IMR-90 (cell line): ENCODE measurements at regions not wholly inside any gene's neighbourhood (a gene's known extent, or its start where the extent isn't known, plus 50 kb on each side); places are given as distances from the start of the nearest gene placed in this dataset.

Experiments used
- ATAC-seq: fragments of 200-7000 bp; cut with Tn5 transposase; 2 replicates; pipeline ENCODE4 v1.9.1; 2020; ENCODE audit warnings: low read depth, mild to moderate bottlenecking, moderate library complexity
- BruUV-seq: library from RNA; stranded (reverse); fragments of 400-500 nt; replicated peaks from 2 replicates; lab custom pipeline; 2021; lab: Mats Ljungman, UMichigan
- CTCF ChIA-PET: fragments of 300-600 bp; formaldehyde crosslinking; extraction: SDS; loops from one replicate; lab custom pipeline; 2021; ENCODE audit warnings: antibody characterized with exemption; lab: Yijun Ruan, JAX
- POLR2A ChIA-PET: fragments of 300-600 bp; sonication (Branson Sonifier 250); formaldehyde crosslinking; loops from one replicate; lab custom pipeline; 2022; ENCODE audit warnings: antibody characterized with exemption; ENCODE audit not compliant: unreplicated experiment; lab: Charles Lee
- DNase-seq: peaks from one replicate; pipeline ENCODE4 v3.0.0; 2013
- H2AFZ ChIP-seq: replicated peaks from 2 replicates; pipeline ENCODE3; 2013; ENCODE audit warnings: low read length, mild to moderate bottlenecking; ENCODE audit not compliant: poor library complexity
- H2AK5ac ChIP-seq: 2 replicates; pipeline ENCODE4 v1.6.1; 2013; ENCODE audit warnings: low read depth, low read length, inconsistent platforms
- H2AK9ac ChIP-seq: replicated peaks from 2 replicates; pipeline ENCODE3; 2013; ENCODE audit warnings: mild to moderate bottlenecking, low read depth, low read length, moderate library complexity; ENCODE audit not compliant: poor library complexity
- H2BK120ac ChIP-seq: 2 replicates; pipeline ENCODE4 v1.6.1; 2013; ENCODE audit warnings: low read depth, low read length, inconsistent platforms
- H2BK15ac ChIP-seq: 3 replicates; pipeline ENCODE4 v1.6.1; 2013; ENCODE audit warnings: low read depth, low read length, inconsistent platforms
- H2BK20ac ChIP-seq: 2 replicates; pipeline ENCODE4 v1.6.1; 2013; ENCODE audit warnings: low read depth, mild to moderate bottlenecking, inconsistent platforms, low read length, moderate library complexity
- H2BK5ac ChIP-seq: 2 replicates; pipeline ENCODE4 v1.6.1; 2013; ENCODE audit warnings: mild to moderate bottlenecking, low read depth, low read length, inconsistent platforms; ENCODE audit not compliant: poor library complexity, severe bottlenecking
- H3K14ac ChIP-seq: replicated peaks from 2 replicates; pipeline ENCODE4 v1.6.1; 2013; ENCODE audit warnings: low read depth, low read length, inconsistent platforms
- H3K18ac ChIP-seq: 2 replicates; pipeline ENCODE4 v1.6.1; 2013; ENCODE audit warnings: low read depth, low read length, control low read depth
- H3K23ac ChIP-seq: 2 replicates; pipeline ENCODE4 v1.6.1; 2013; ENCODE audit warnings: low read depth, low read length, inconsistent platforms
- H3K27ac ChIP-seq: 2 replicates; pipeline ENCODE4 v1.5.1; 2013; ENCODE audit warnings: mild to moderate bottlenecking, control low read depth, low read length; ENCODE audit not compliant: insufficient read depth
- H3K27me3 ChIP-seq: 2 replicates; pipeline ENCODE4 v1.6.1; 2013; ENCODE audit warnings: low read length; ENCODE audit not compliant: control insufficient read depth, insufficient read depth
- H3K36me3 ChIP-seq: 2 replicates; pipeline ENCODE4 v1.6.1; 2013; ENCODE audit warnings: low read length, mixed read lengths; ENCODE audit not compliant: control insufficient read depth, insufficient read depth
- H3K4ac ChIP-seq: 2 replicates; pipeline ENCODE4 v1.6.1; 2013; ENCODE audit warnings: low read depth, low read length, inconsistent platforms
- H3K4me1 ChIP-seq: 2 replicates; pipeline ENCODE4 v1.6.1; 2013; ENCODE audit warnings: low read length, mixed read lengths; ENCODE audit not compliant: control insufficient read depth, insufficient read depth
- H3K4me2 ChIP-seq: 2 replicates; pipeline ENCODE4 v1.6.1; 2013; ENCODE audit warnings: low read depth, mild to moderate bottlenecking, control low read depth, low read length, moderate library complexity
- H3K4me3 ChIP-seq: 2 replicates; pipeline ENCODE4 v1.5.1; 2013; ENCODE audit warnings: low read depth, mild to moderate bottlenecking, control low read depth, low read length, moderate library complexity; ENCODE audit not compliant: insufficient read depth
- H3K56ac ChIP-seq: 2 replicates; pipeline ENCODE4 v1.6.1; 2013; ENCODE audit warnings: low read length, inconsistent platforms; ENCODE audit not compliant: insufficient read depth; ENCODE audit errors: extremely low read depth
- H3K79me1 ChIP-seq, 2 experiments: 2 replicates each; pipeline ENCODE4 v1.6.1; 2013; ENCODE audit warnings: low read length in 2 of 2, inconsistent platforms in 1 of 2, low read depth in 1 of 2
- H3K9ac ChIP-seq: 2 replicates; pipeline ENCODE4 v1.6.1; 2013; ENCODE audit warnings: low read depth, low read length, control low read depth
- H3K9me1 ChIP-seq: 2 replicates; pipeline ENCODE4 v1.6.1; 2013; ENCODE audit warnings: low read length, inconsistent platforms; ENCODE audit not compliant: insufficient read depth
- H3K9me3 ChIP-seq: 2 replicates; pipeline ENCODE4 v1.6.1; 2013; ENCODE audit warnings: low read length; ENCODE audit not compliant: control insufficient read depth, insufficient read depth
- H4K20me1 ChIP-seq: 2 replicates; pipeline ENCODE4 v1.6.1; 2013; ENCODE audit warnings: low read length, inconsistent platforms; ENCODE audit not compliant: insufficient read depth
- H4K5ac ChIP-seq: 2 replicates; pipeline ENCODE4 v1.6.1; 2013; ENCODE audit warnings: mild to moderate bottlenecking, low read depth, low read length, control low read depth
- H4K8ac ChIP-seq, 2 experiments: 2 replicates each; pipeline ENCODE4 v1.6.1; 2013; ENCODE audit warnings: low read depth in 2 of 2, low read length in 2 of 2, control low read depth in 1 of 2, inconsistent platforms in 1 of 2
- H4K91ac ChIP-seq: 2 replicates; pipeline ENCODE4 v1.6.1; 2013; ENCODE audit warnings: low read depth, low read length, inconsistent platforms; ENCODE audit not compliant: insufficient read depth
- CTCF ChIP-seq: conservative IDR thresholded peaks from 2 replicates; pipeline ENCODE4 v1.5.1; 2012; ENCODE audit warnings: mild to moderate bottlenecking, low read depth, low read length, improper control_type of control experiment
- MAZ ChIP-seq: IDR thresholded peaks from 2 replicates; pipeline ENCODE4 v1.6.1; 2012; ENCODE audit warnings: low read depth, mild to moderate bottlenecking, low read length, improper control_type of control experiment, moderate library complexity, borderline replicate concordance
- MXI1 ChIP-seq: IDR thresholded peaks from 2 replicates; pipeline ENCODE4 v1.6.1; 2012; ENCODE audit warnings: low read depth, mild to moderate bottlenecking, low read length, moderate library complexity, borderline replicate concordance
- POLR2A ChIP-seq: IDR thresholded peaks from 2 replicates; pipeline ENCODE4 v1.6.1; 2012; ENCODE audit warnings: mild to moderate bottlenecking, low read depth, low read length
- RAD21 ChIP-seq: IDR thresholded peaks from 2 replicates; pipeline ENCODE4 v1.6.1; 2012; ENCODE audit warnings: low read length, improper control_type of control experiment
- RCOR1 ChIP-seq: IDR thresholded peaks from 2 replicates; pipeline ENCODE4 v1.6.1; 2012; ENCODE audit warnings: mild to moderate bottlenecking, low read length, improper control_type of control experiment; ENCODE audit not compliant: insufficient replicate concordance
- RFX5 ChIP-seq: IDR thresholded peaks from 2 replicates; pipeline ENCODE4 v1.8.0; 2012; ENCODE audit warnings: low read depth, mild to moderate bottlenecking, low read length, moderate library complexity
- USF2 ChIP-seq: fragments of 150-350 bp; IDR thresholded peaks from 2 replicates; pipeline ENCODE4 v1.6.1; 2017; ENCODE audit warnings: mild to moderate bottlenecking, antibody characterized with exemption, low read length, low read depth
- WGBS, 2 experiments: methylation state at CpG; one replicate each; pipeline versions ENCODE4 v1.1.5 to v1.1.7; 2013; ENCODE audit warnings: missing lambda C conversion rate in 2 of 2; ENCODE audit not compliant: insufficient read length in 1 of 2; ENCODE audit errors: extremely low coverage in 2 of 2; 5-methylcytosine and 5-hydroxymethylcytosine counted together
- dilution Hi-C: fragments of 300-500 bp; cut with HindIII; formaldehyde crosslinking; loops from one replicate; pipeline ENCODE4 v1.14.3; 2018; ENCODE audit warnings: low sequenced_read_pairs; ENCODE audit not compliant: unreplicated experiment
- in situ Hi-C: fragments of 300-500 bp; cut with MboI; formaldehyde crosslinking; loops from 3 replicates; pipeline ENCODE4 v1.14.3; 2019; ENCODE audit warnings: low sequenced_read_pairs, inconsistent platforms, mixed read lengths
- intact Hi-C: fragments of 100-400 bp; cut with micrococcal nuclease; formaldehyde crosslinking; loops from 2 replicates; pipeline ENCODE4 v1.10.0; 2022

DNA sequence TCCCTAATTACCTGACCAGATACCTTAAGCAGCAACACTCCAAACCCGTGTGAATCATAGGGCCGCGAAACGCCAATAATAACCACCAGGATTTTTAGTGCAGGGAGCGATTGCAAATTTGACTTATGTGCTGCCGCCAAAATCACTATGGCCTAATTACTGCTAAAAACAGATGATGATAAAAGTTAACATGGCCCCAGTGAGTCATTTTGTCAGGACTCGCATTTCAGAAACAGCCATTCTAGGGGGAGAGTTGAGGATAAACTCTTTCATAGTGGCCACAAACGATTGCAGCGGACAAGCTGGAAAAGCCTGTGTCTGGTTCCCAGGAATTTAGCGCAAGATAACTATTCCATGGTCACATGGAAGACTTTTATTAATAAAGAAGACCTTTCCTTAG is 103.4 kb downstream of the HLX start:
- H3K4ac ChIP-seq: no peak overlapping the region
- no peak for TF ChIP-seq RCOR1
- no peak for TF ChIP-seq RFX5
- no peak for TF ChIP-seq MXI1
- TF ChIP-seq MAZ: no peak
- TF ChIP-seq CTCF: no peak
- TF ChIP-seq RAD21: no peak
- no peak for TF ChIP-seq USF2
- no peak for TF ChIP-seq POLR2A
- ATAC-seq: no peak
- no peak overlapping the region for H3K14ac ChIP-seq
- H3K23ac ChIP-seq: no peak overlapping the region
- H3K79me1 ChIP-seq: no peaks in the 10 kb centered on the region
- H2BK120ac ChIP-seq: no peak overlapping the region
- H2BK5ac ChIP-seq: no peak overlapping the region
- in situ Hi-C loops: no loop called here
- no peak overlapping the region for H2AFZ ChIP-seq
- no peak for DNase-seq
- H3K4me2 ChIP-seq: no peak overlapping the region
- intact Hi-C loops: no loop called here
- no peaks in the 10 kb centered on the region for H3K27me3 ChIP-seq
- H4K20me1 ChIP-seq: no peaks in the 10 kb centered on the region
- WGBS, 2 experiments: 73% methylated on average over 3 of the region's 10 CpGs; no CpG with 5 or more reads in 1 of the 2 experiments
- no peaks in the 10 kb centered on the region for H3K9me1 ChIP-seq
- no peaks in the 10 kb centered on the region for H3K9me3 ChIP-seq
- H2AK9ac ChIP-seq: no peak overlapping the region
- no peaks in the 10 kb centered on the region for H3K4me1 ChIP-seq
- H3K36me3 ChIP-seq: no peaks in the 10 kb centered on the region
- H3K4me3 ChIP-seq: no peak overlapping the region
- H4K8ac ChIP-seq: no peak overlapping the region
- no peak overlapping the region for H3K27ac ChIP-seq
- H2BK15ac ChIP-seq: no peak overlapping the region
- POLR2A ChIA-PET: no interaction called here
- no TSS peak for BruUV-seq
- no peak overlapping the region for H4K5ac ChIP-seq
- no peak overlapping the region for H3K56ac ChIP-seq
- H2BK20ac ChIP-seq: no peak overlapping the region
- no peak overlapping the region for H3K18ac ChIP-seq
- H2AK5ac ChIP-seq: no peak overlapping the region
- dilution Hi-C loops: no loop called here
- no peak overlapping the region for H3K9ac ChIP-seq
- H4K91ac ChIP-seq: no peak overlapping the region
- CTCF ChIA-PET: no interaction called here
